HEK293 (cell line): ENCODE measurements at regions not wholly inside any gene's neighbourhood (a gene's known extent, or its start where the extent isn't known, plus 50 kb on each side); places are given as distances from the start of the nearest gene placed in this dataset.

Source experiments
- CTCF ChIA-PET: fragments of 350-600 bp; formaldehyde crosslinking; extraction: SDS; loops from one replicate; lab custom pipeline; 2021; ENCODE audit warnings: antibody characterized with exemption; lab: Yijun Ruan, JAX
- POLR2A ChIA-PET: fragments of 300-600 bp; formaldehyde crosslinking; extraction: SDS; loops from one replicate; lab custom pipeline; 2020; ENCODE audit warnings: antibody characterized with exemption, inconsistent platforms; lab: Yijun Ruan, JAX
- H3K27ac ChIP-seq: fragments of 200-500 bp; sonication (Bioruptor generic); 2 replicates; pipeline ENCODE4 v1.5.1; 2014; ENCODE audit warnings: low read depth, low read length, control low read depth, inconsistent platforms; ENCODE audit errors: extremely low read depth
- H3K36me3 ChIP-seq, 2 experiments: fragments of 200-500 bp in 1 of 2; sonication (Bioruptor generic) in 1 of 2; 1 replicate in 1 of 2; 2 replicates in 1 of 2; pipeline ENCODE4 v1.5.1; 2014 to 2017; ENCODE audit warnings: inconsistent platforms in 2 of 2, low read length in 2 of 2; ENCODE audit not compliant: control insufficient read depth in 2 of 2, insufficient read depth in 1 of 2
- H3K4me1 ChIP-seq: fragments of 200-500 bp; sonication (Bioruptor generic); 2 replicates; pipeline ENCODE4 v1.5.1; 2014; ENCODE audit warnings: mild to moderate bottlenecking, low read length, inconsistent platforms; ENCODE audit not compliant: control insufficient read depth, insufficient read depth
- H3K4me3 ChIP-seq: 2 replicates; pipeline ENCODE4 v1.5.1; 2011; ENCODE audit warnings: low read depth, mild to moderate bottlenecking, control low read depth, low read length, moderate library complexity
- H3K9me3 ChIP-seq: fragments of 200-500 bp; sonication (Bioruptor generic); 2 replicates; pipeline ENCODE4 v1.5.1; 2014; ENCODE audit warnings: low read depth, low read length, inconsistent platforms; ENCODE audit not compliant: control insufficient read depth, insufficient read depth
- EGR2 ChIP-seq: fragments of 450-650 bp; formaldehyde crosslinking; IDR thresholded peaks from 2 replicates; pipeline ENCODE4 v1.5.1; 2016; ENCODE audit warnings: low read depth, missing biosample characterization, missing genetic modification characterization
- FEZF1 ChIP-seq: fragments of 450-650 bp; formaldehyde crosslinking; IDR thresholded peaks from 2 replicates; pipeline ENCODE4 v1.5.1; 2016; ENCODE audit warnings: missing biosample characterization, missing genetic modification characterization
- GLIS2 ChIP-seq: fragments of 450-650 bp; formaldehyde crosslinking; IDR thresholded peaks from 2 replicates; pipeline ENCODE4 v1.5.1; 2016; ENCODE audit warnings: missing biosample characterization, missing genetic modification characterization
- KLF9 ChIP-seq: fragments of 450-650 bp; formaldehyde crosslinking; IDR thresholded peaks from 2 replicates; pipeline ENCODE4 v1.5.1; 2016; ENCODE audit warnings: missing biosample characterization, missing genetic modification characterization, low read depth
- PRDM4 ChIP-seq: fragments of 450-650 bp; formaldehyde crosslinking; IDR thresholded peaks from 2 replicates; pipeline ENCODE4 v1.5.1; 2017; ENCODE audit warnings: missing biosample characterization, missing genetic modification characterization
- YY1 ChIP-seq: fragments of 450-650 bp; formaldehyde crosslinking; IDR thresholded peaks from 2 replicates; pipeline ENCODE4 v1.5.1; 2018; ENCODE audit warnings: missing biosample characterization, missing genetic modification characterization
- ZBTB6 ChIP-seq: fragments of 450-650 bp; formaldehyde crosslinking; IDR thresholded peaks from 2 replicates; pipeline ENCODE4 v1.5.1; 2017; ENCODE audit warnings: missing biosample characterization, missing genetic modification characterization
- ZNF2 ChIP-seq: fragments of 450-650 bp; formaldehyde crosslinking; IDR thresholded peaks from 2 replicates; pipeline ENCODE4 v1.5.1; 2016; ENCODE audit warnings: missing biosample characterization, missing genetic modification characterization
- ZNF24 ChIP-seq: fragments of 450-650 bp; formaldehyde crosslinking; IDR thresholded peaks from 2 replicates; pipeline ENCODE4 v1.5.1; 2016; ENCODE audit warnings: missing biosample characterization, missing genetic modification characterization
- ZNF248 ChIP-seq: fragments of 450-650 bp; formaldehyde crosslinking; IDR thresholded peaks from 2 replicates; pipeline ENCODE4 v1.5.1; 2017; ENCODE audit warnings: missing biosample characterization, missing genetic modification characterization
- ZNF354C ChIP-seq: fragments of 450-650 bp; formaldehyde crosslinking; IDR thresholded peaks from 2 replicates; pipeline ENCODE4 v1.5.1; 2016; ENCODE audit warnings: missing biosample characterization, missing genetic modification characterization, low read depth, borderline replicate concordance
- ZNF416 ChIP-seq: fragments of 450-650 bp; formaldehyde crosslinking; IDR thresholded peaks from 2 replicates; pipeline ENCODE4 v1.5.1; 2016; ENCODE audit warnings: missing biosample characterization, missing genetic modification characterization
- ZNF621 ChIP-seq: fragments of 450-650 bp; formaldehyde crosslinking; IDR thresholded peaks from 2 replicates; pipeline ENCODE4 v1.5.1; 2017; ENCODE audit warnings: missing biosample characterization, missing genetic modification characterization
- ZNF692 ChIP-seq: fragments of 450-650 bp; formaldehyde crosslinking; IDR thresholded peaks from 2 replicates; pipeline ENCODE4 v1.5.1; 2016; ENCODE audit warnings: missing biosample characterization, missing genetic modification characterization
- ZSCAN4 ChIP-seq: fragments of 450-650 bp; formaldehyde crosslinking; IDR thresholded peaks from 2 replicates; pipeline ENCODE4 v1.5.1; 2017; ENCODE audit warnings: missing biosample characterization, missing genetic modification characterization
- TF ChIP-seq, protein P1 (sequence below): fragments of 450-650 bp; formaldehyde crosslinking; IDR thresholded peaks from 2 replicates; pipeline ENCODE4 v1.5.1; 2016; ENCODE audit warnings: missing biosample characterization, missing genetic modification characterization
- TF ChIP-seq, protein P2 (sequence below): fragments of 450-650 bp; formaldehyde crosslinking; IDR thresholded peaks from 2 replicates; pipeline ENCODE4 v1.5.1; 2016; ENCODE audit warnings: missing biosample characterization, missing genetic modification characterization

DNA sequence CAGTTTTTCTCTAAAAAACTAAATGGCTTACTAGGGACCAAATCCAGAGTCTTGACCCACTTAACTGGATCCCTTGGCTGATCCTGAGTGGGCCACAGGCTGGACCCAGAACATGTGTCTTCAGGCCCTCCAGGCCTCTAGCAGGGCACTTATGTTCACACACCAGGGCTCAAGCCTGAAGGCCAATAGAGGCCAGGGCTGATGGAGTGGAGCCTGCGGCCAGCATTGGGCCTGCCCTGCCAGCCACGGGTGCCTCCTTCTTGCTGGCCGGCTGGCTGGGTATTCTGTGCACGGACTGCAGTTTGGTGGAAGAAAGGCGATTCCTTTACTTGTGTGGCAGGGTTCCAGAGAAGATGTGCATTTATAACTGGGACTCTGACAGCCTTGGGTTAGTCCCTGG lies 103.0 kb upstream of the ZNF32 start:
- Histone ChIP-seq H3K36me3 (no peaks in the 10 kb centered on the region), H3K27ac (no peak overlapping the region), H3K4me1 (0 out of 2 replicates have a peak, but pooled peaks cover 3% of the 10 kb centered on the region), H3K4me3 (no peak overlapping the region), H3K9me3 (no peaks in the 10 kb centered on the region)
- ChIA-PET CTCF (no interaction called here), POLR2A (no interaction called here)
- TF ChIP-seq EGR2 (no peak), ZBTB6 (tag by site-specific recombination) (no peak), ZNF416 (tag by site-specific recombination) (no peak), ZNF248 (no peak), KLF9 (tag by site-specific recombination) (no peak), ZSCAN4 (no peak), ZNF24 (tag by site-specific recombination) (no peak), PRDM4 (tag by site-specific recombination) (no peak), ZNF354C (tag by site-specific recombination) (no peak), ZNF2 (tag by site-specific recombination) (no peak), ZNF692 (tag by site-specific recombination) (no peak), YY1 (tag by site-specific recombination) (no peak), GLIS2 (tag by site-specific recombination) (no peak)
- TF ChIP-seq, protein P1, sequence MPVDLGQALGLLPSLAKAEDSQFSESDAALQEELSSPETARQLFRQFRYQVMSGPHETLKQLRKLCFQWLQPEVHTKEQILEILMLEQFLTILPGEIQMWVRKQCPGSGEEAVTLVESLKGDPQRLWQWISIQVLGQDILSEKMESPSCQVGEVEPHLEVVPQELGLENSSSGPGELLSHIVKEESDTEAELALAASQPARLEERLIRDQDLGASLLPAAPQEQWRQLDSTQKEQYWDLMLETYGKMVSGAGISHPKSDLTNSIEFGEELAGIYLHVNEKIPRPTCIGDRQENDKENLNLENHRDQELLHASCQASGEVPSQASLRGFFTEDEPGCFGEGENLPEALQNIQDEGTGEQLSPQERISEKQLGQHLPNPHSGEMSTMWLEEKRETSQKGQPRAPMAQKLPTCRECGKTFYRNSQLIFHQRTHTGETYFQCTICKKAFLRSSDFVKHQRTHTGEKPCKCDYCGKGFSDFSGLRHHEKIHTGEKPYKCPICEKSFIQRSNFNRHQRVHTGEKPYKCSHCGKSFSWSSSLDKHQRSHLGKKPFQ (tag by site-specific recombination): no peak
- TF ChIP-seq, protein P2, sequence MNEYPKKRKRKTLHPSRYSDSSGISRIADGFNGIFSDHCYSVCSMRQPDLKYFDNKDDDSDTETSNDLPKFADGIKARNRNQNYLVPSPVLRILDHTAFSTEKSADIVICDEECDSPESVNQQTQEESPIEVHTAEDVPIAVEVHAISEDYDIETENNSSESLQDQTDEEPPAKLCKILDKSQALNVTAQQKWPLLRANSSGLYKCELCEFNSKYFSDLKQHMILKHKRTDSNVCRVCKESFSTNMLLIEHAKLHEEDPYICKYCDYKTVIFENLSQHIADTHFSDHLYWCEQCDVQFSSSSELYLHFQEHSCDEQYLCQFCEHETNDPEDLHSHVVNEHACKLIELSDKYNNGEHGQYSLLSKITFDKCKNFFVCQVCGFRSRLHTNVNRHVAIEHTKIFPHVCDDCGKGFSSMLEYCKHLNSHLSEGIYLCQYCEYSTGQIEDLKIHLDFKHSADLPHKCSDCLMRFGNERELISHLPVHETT (tag by site-specific recombination): no peak

DNA sequence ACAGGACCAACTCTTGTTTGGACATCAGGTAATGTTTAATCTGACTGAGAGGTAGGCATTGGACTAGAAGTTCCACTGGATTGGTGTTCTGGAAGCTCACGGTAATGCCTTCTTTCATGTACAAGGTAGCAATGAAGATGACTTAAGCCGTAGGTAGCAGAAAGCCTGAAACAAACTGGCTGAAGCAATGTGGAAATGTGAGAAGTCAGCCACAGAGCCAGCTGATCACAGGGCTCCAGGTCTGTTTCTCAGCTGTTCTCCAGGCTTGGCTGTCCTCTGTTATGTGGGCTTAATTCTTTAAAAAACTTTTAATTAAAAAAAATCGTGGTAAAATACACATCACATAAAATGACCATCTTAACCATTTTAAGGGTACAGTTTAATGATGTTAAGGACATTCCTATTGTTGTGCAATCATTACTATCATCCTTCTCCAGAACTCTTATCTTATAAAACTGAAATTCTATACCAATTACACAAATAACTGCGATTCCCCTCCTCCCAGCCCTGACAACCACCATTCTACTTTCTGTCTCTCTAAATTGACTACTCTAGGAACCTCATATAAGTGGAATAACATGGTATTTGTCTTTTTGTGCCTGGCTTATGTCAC lies 101.4 kb upstream of the ZNF32 start:
- Histone ChIP-seq H3K36me3 (no peaks in the 10 kb centered on the region), H3K9me3 (no peaks in the 10 kb centered on the region), H3K4me1 (0 out of 2 replicates have a peak, but pooled peaks cover 3% of the 10 kb centered on the region), H3K27ac (no peak overlapping the region), H3K4me3 (no peak overlapping the region)
- POLR2A ChIA-PET: no interaction called here
- TF ChIP-seq ZNF621 (tag by site-specific recombination) (no peak), FEZF1 (tag by site-specific recombination) (peak; percentile 33; the same call in 1 of the 2 replicates)
- CTCF ChIA-PET: interaction anchor here (0.5 kb wide), 1 partner anchor 67 kb away, joined by 3 read pairs; no protein-coding TSS in a partner anchor
